Endothelial cell (in vitro differentiated cells): ENCODE measurements at regions not wholly inside any gene's neighbourhood (a gene's known extent, or its start where the extent isn't known, plus 50 kb on each side); places are given as distances from the start of the nearest gene placed in this dataset.

Source experiments
- DNase-seq: peaks from one replicate; pipeline ENCODE4 v3.0.0; 2021; ENCODE audit warnings: low spot score
- H3K27ac Mint-ChIP-seq: one replicate; pipeline ENCODE4 v1.8.0; 2021; ENCODE audit warnings: mixed read lengths, inconsistent platforms; ENCODE audit not compliant: unreplicated experiment
- H3K27me3 Mint-ChIP-seq: one replicate; pipeline ENCODE4 v1.8.0; 2021; ENCODE audit warnings: mild to moderate bottlenecking, moderate library complexity, mixed read lengths, inconsistent platforms; ENCODE audit not compliant: unreplicated experiment
- H3K36me3 Mint-ChIP-seq: one replicate; pipeline ENCODE4 v1.8.0; 2021; ENCODE audit warnings: mild to moderate bottlenecking, low read depth, mixed read lengths, inconsistent platforms; ENCODE audit not compliant: unreplicated experiment
- H3K4me1 Mint-ChIP-seq: one replicate; pipeline ENCODE4 v1.8.0; 2021; ENCODE audit warnings: mild to moderate bottlenecking, mixed read lengths, inconsistent platforms; ENCODE audit not compliant: unreplicated experiment
- H3K4me3 Mint-ChIP-seq: one replicate; pipeline ENCODE4 v1.8.0; 2021; ENCODE audit warnings: mild to moderate bottlenecking, mixed read lengths, inconsistent platforms; ENCODE audit not compliant: unreplicated experiment
- H3K9me3 Mint-ChIP-seq: one replicate; pipeline ENCODE4 v1.8.0; 2021; ENCODE audit warnings: mixed read lengths, inconsistent platforms; ENCODE audit not compliant: unreplicated experiment
- CTCF ChIP-seq: fragments of 200-600 bp; sonication (generic); IDR thresholded peaks from one replicate; pipeline ENCODE4 v1.5.0; 2021; ENCODE audit warnings: antibody characterized with exemption; ENCODE audit not compliant: unreplicated experiment

- Mint-ChIP-seq H3K9me3 (no peaks in the 10 kb centered on the region), H3K4me1 (no peaks in the 10 kb centered on the region), H3K36me3 (no peaks in the 10 kb centered on the region), H3K27me3 (no peaks in the 10 kb centered on the region), H3K4me3 (no peak overlapping the region), H3K27ac (no peak overlapping the region)
- TF ChIP-seq CTCF = no peak
- DNase-seq = no peak
Measured at GRCh38 chr9:115925424-115925823, 228.2 kb upstream of the PAPPA start.

DNA sequence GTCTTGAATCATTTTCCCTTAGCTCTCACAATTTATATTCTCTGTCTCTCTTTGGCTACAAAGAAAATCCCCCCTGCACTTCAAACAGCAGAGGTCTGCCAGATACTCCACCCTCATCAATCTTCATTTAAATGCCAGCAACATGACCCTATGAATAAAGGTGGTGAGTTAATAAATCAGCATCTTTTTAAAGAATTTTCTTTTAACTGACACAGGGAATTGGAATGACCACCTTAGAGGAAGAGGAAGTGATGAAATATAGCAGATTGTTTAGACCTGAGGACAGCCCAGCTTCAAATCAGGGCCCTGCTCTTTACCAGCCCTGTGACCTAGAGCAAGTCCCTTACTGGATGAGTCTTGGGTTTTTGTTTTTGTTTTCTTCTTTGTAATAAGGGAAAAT is 223.1 kb upstream of the PAPPA start:
- no peak for TF ChIP-seq CTCF
- Mint-ChIP-seq H3K9me3 (no peaks in the 10 kb centered on the region), H3K4me1 (no peaks in the 10 kb centered on the region), H3K36me3 (no peaks in the 10 kb centered on the region), H3K4me3 (no peak overlapping the region), H3K27ac (no peak overlapping the region), H3K27me3 (no peaks in the 10 kb centered on the region)
- DNase-seq = no peak

- Mint-ChIP-seq H3K9me3 (no peaks in the 10 kb centered on the region), H3K4me1 (peaks cover 4% of the 10 kb centered on the region), H3K27ac (no peak overlapping the region), H3K36me3 (no peaks in the 10 kb centered on the region), H3K4me3 (no peak overlapping the region), H3K27me3 (no peaks in the 10 kb centered on the region)
- DNase-seq = no peak
- no peak for TF ChIP-seq CTCF
Measured at GRCh38 chr9:115938479-115938878, 215.1 kb upstream of the PAPPA start.

GRCh38 chr9:115939065-115939765 is 214.4 kb upstream of the PAPPA start:
- Mint-ChIP-seq H3K4me1 (peaks cover 4% of the 10 kb centered on the region), H3K9me3 (no peaks in the 10 kb centered on the region), H3K4me3 (no peak overlapping the region), H3K27ac (no peak overlapping the region), H3K36me3 (no peaks in the 10 kb centered on the region), H3K27me3 (no peaks in the 10 kb centered on the region)
- DNase-seq = no peak
- TF ChIP-seq CTCF = no peak

GRCh38 chr9:115941561-115942315 is 211.9 kb upstream of the PAPPA start:
- no peaks in the 10 kb centered on the region for H3K36me3 Mint-ChIP-seq
- H3K4me3 Mint-ChIP-seq = no peak overlapping the region
- H3K27me3 Mint-ChIP-seq = no peaks in the 10 kb centered on the region
- H3K4me1 Mint-ChIP-seq = peaks cover 4% of the 10 kb centered on the region
- H3K9me3 Mint-ChIP-seq = no peaks in the 10 kb centered on the region
- TF ChIP-seq CTCF = no peak
- no peak for DNase-seq
- no peak overlapping the region for H3K27ac Mint-ChIP-seq
